ENCODE measurements at regions not wholly inside any gene's neighbourhood (a gene's known extent, or its start where the extent isn't known, plus 50 kb on each side); places are given as distances from the start of the nearest gene placed in this dataset.

GRCh38 chr6:121951123-121951522 is 448.3 kb upstream of the HSF2 start:
- no peaks in the 10 kb centered on the region for H3K9me3 ChIP-seq (ENCODE audit: control insufficient read depth, low read depth, low read length)
- H3K9ac ChIP-seq (ENCODE audit: extremely low read depth, insufficient read length, low read length) = no peak overlapping the region
- no peak overlapping the region for H2BK12ac ChIP-seq (ENCODE audit: insufficient read length, low read depth, low read length)
- peaks cover 10 to 27% (median 12%) of the 10 kb centered on the region in 3 experiments for H3K36me3 Mint-ChIP-seq (ENCODE audit: insufficient read depth in 1 of 3, low read depth in 3 of 3)
- H3K79me1 ChIP-seq (ENCODE audit: insufficient read depth, low read depth, low read length, poor library complexity, severe bottlenecking) = no peaks in the 10 kb centered on the region
- no peak overlapping the region for H3K14ac ChIP-seq (ENCODE audit: insufficient read depth, low read length)
- H2BK5ac ChIP-seq (ENCODE audit: insufficient read length, low read length) = no peak overlapping the region
- H2BK20ac ChIP-seq (ENCODE audit: low read depth, low read length, poor library complexity, severe bottlenecking) = no peak overlapping the region
- no peak overlapping the region for H2AFZ ChIP-seq (ENCODE audit: low read length)
- no peak overlapping the region for H3K23ac ChIP-seq (ENCODE audit: insufficient read length, low read depth, low read length)
- no peak overlapping the region for H3K27ac Mint-ChIP-seq
- no peak overlapping the region for H4K8ac ChIP-seq (replicated peaks; ENCODE audit: insufficient read length, low read depth, low read length)
- H3K4me1 ChIP-seq (ENCODE audit: insufficient read depth, low read length) = no peaks in the 10 kb centered on the region
- H4K20me1 ChIP-seq (ENCODE audit: control insufficient read depth, insufficient read depth, insufficient read length) = no peaks in the 10 kb centered on the region
- H3K56ac ChIP-seq (ENCODE audit: insufficient read length, low read depth, low read length) = no peak overlapping the region
- no peak for DNase-seq
- peaks cover 8 to 17% of the 10 kb centered on the region in 2 experiments; a peak in 4 of 5 replicates for H3K9me3 Mint-ChIP-seq
- H3K79me2 ChIP-seq (ENCODE audit: insufficient read depth, low read length) = no peaks in the 10 kb centered on the region
- H3K27me3 Mint-ChIP-seq (ENCODE audit: low read depth) = no peaks in the 10 kb centered on the region
- no peak overlapping the region for H3K18ac ChIP-seq (ENCODE audit: insufficient read length, low read depth, low read length)
- H3K4ac ChIP-seq (ENCODE audit: low read depth, low read length) = no peak overlapping the region
- no peak overlapping the region for H2BK120ac ChIP-seq (ENCODE audit: low read depth, low read length, poor library complexity, severe bottlenecking)
- H3K4me3 Mint-ChIP-seq = no peak overlapping the region
- H3K4me2 ChIP-seq (ENCODE audit: insufficient read depth, insufficient read length, low read length) = no peak overlapping the region
- no peak overlapping the region for H2AK5ac ChIP-seq (ENCODE audit: insufficient read length, low read length)
- H3K27me3 ChIP-seq (ENCODE audit: insufficient read depth, low read length) = no peaks in the 10 kb centered on the region
- H3K27ac ChIP-seq (ENCODE audit: insufficient read length, low read depth, low read length) = no peak overlapping the region
- no peaks in the 10 kb centered on the region for H3K4me1 Mint-ChIP-seq
- no peak overlapping the region for H3T11ph ChIP-seq (ENCODE audit: low read length)
- no peak overlapping the region for H2BK15ac ChIP-seq (ENCODE audit: low read depth, low read length)
- no peaks in the 10 kb centered on the region for H3K23me2 ChIP-seq (ENCODE audit: insufficient read length, low read depth, low read length, poor library complexity, severe bottlenecking)
- TF ChIP-seq CTCF (conservative IDR thresholded peaks at IDR 0.05) = no peak
- no CpG with 5 or more reads among the region's 4 CpGs for WGBS (ENCODE audit: extremely low coverage, insufficient read length, low lambda C conversion rate)
- H4K5ac ChIP-seq (ENCODE audit: insufficient read length, low read depth, low read length) = no peak overlapping the region
- no peak overlapping the region for H4K91ac ChIP-seq (ENCODE audit: insufficient read length, low read depth, low read length)

Measured in H9 (cell line).